HG02759 (cell line): ENCODE measurements at regions not wholly inside any gene's neighbourhood (a gene's known extent, or its start where the extent isn't known, plus 50 kb on each side); places are given as distances from the start of the nearest gene placed in this dataset.
A peak's percentile ranks its signal among the peaks of the same experiment; 100 is the strongest.
"Not testable (repeated sequence)": the region's sequence is repeated elsewhere in the genome, so short reads cannot be mapped to it uniquely, and the experiment has no call there.

ENCODE experiments used
- ATAC-seq: cut with Tn5 transposase; IDR thresholded peaks from one replicate; pipeline ENCODE4 v1.9.1; 2021; ENCODE audit warnings: mild to moderate bottlenecking, moderate library complexity; ENCODE audit not compliant: unreplicated experiment

- no peak for ATAC-seq
Measured at GRCh38 chr1:102181341-102181740, 184.6 kb upstream of the OLFM3 start.

- ATAC-seq, result no peak
Measured at GRCh38 chr1:102178480-102178879, 181.8 kb upstream of the OLFM3 start.

GRCh38 chr1:102174259-102174863 is 177.6 kb upstream of the OLFM3 start:
- peak; percentile 95 for ATAC-seq

GRCh38 chr1:102172200-102172599 is 175.5 kb upstream of the OLFM3 start:
- no peak for ATAC-seq

GRCh38 chr1:102163799-102164198 is 167.1 kb upstream of the OLFM3 start:
- no peak for ATAC-seq

- ATAC-seq, result no peak
Measured at GRCh38 chr1:102151242-102151641, 154.5 kb upstream of the OLFM3 start.

- no peak for ATAC-seq
Measured at GRCh38 chr1:102120910-102121309, 124.2 kb upstream of the OLFM3 start.

GRCh38 chr1:102118150-102118549 is 121.4 kb upstream of the OLFM3 start:
- no peak for ATAC-seq

GRCh38 chr1:102110586-102110985 is 113.9 kb upstream of the OLFM3 start:
- ATAC-seq, result no peak

GRCh38 chr1:102109493-102109892 is 112.8 kb upstream of the OLFM3 start:
- not testable (repeated sequence) for ATAC-seq

GRCh38 chr1:102107441-102107840 is 110.7 kb upstream of the OLFM3 start:
- ATAC-seq, result no peak

- no peak for ATAC-seq
Measured at GRCh38 chr1:102105931-102106550, 109.3 kb upstream of the OLFM3 start.

GRCh38 chr1:102103646-102104045 is 106.9 kb upstream of the OLFM3 start:
- ATAC-seq, result no peak

GRCh38 chr1:102102276-102102780 is 105.6 kb upstream of the OLFM3 start:
- no peak for ATAC-seq

GRCh38 chr1:102100666-102101065 is 103.9 kb upstream of the OLFM3 start:
- ATAC-seq, result no peak

- ATAC-seq, result no peak
Measured at GRCh38 chr1:102099916-102100315, 103.2 kb upstream of the OLFM3 start.

GRCh38 chr1:102098536-102098935 is 101.8 kb upstream of the OLFM3 start:
- no peak for ATAC-seq

- ATAC-seq, result no peak
Measured at GRCh38 chr1:102098081-102098480, 101.4 kb upstream of the OLFM3 start.

- ATAC-seq, result no peak
Measured at GRCh38 chr1:102097451-102097850, 100.7 kb upstream of the OLFM3 start.

- no peak for ATAC-seq
Measured at GRCh38 chr1:102096162-102096561, 99.4 kb upstream of the OLFM3 start.

- ATAC-seq, result no peak
Measured at GRCh38 chr1:102089791-102090190, 93.1 kb upstream of the OLFM3 start.

- no peak for ATAC-seq
Measured at GRCh38 chr1:102085896-102086295, 89.2 kb upstream of the OLFM3 start.
